Stimulated activated CD4-positive, alpha-beta T cell treated with anti-CD3 and anti-CD28 coated beads, Interleukin-15, amount 100 ng/mL, for 1 hour (primary cell): ENCODE measurements at regions not wholly inside any gene's neighbourhood (a gene's known extent, or its start where the extent isn't known, plus 50 kb on each side); places are given as distances from the start of the nearest gene placed in this dataset.
"Not testable (repeated sequence)": the region's sequence is repeated elsewhere in the genome, so short reads cannot be mapped to it uniquely, and the experiment has no call there.

ENCODE experiments used
- DNase-seq, 2 donors: peaks; one replicate each; pipeline ENCODE4 v3.0.0-alpha.2; 2020; ENCODE audit warnings: low read depth in 1 of 2, low spot score in 1 of 2

DNA sequence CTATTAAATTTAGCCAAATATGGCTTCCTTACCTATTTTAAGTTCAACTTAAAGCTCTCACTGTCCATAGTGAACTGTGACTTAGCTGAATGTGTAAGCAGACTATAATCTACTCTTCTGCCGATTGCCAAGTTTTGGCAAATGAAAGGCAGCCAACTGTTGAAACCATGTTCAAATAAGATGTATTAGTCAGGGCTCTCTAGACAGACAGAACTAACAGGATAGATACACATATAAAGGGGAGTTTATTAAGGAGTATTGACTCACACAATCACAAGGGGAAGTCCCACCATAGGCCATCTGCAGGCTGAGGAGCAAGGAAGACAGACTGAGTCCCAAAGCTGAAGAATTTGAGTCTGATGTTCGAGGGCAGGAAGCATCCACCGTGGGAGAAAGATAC is 837.7 kb upstream of the AUTS2 start:
- DNase-seq = no peak

DNA sequence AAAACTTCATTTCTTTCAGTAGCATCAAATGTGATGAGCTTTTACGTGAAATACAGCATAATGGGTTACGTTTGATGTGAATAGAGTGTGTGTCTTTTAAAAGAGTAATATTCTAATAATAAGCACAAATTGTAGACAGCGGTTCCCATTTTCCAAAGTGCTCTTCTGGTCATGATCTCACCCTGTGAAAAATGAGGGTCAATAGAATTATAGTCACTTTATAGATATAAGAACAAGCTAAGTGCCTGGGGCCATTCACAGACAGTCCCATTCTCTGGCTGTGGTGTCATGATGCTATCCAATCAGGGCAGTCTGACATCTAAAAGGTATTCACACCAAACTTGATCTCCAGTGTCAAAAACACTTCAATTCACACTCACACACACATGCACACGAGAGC is 830.8 kb upstream of the AUTS2 start:
- DNase-seq = no peak

GRCh38 chr7:68770649-68771048 is 827.6 kb upstream of the AUTS2 start:
- no peak for DNase-seq

DNA sequence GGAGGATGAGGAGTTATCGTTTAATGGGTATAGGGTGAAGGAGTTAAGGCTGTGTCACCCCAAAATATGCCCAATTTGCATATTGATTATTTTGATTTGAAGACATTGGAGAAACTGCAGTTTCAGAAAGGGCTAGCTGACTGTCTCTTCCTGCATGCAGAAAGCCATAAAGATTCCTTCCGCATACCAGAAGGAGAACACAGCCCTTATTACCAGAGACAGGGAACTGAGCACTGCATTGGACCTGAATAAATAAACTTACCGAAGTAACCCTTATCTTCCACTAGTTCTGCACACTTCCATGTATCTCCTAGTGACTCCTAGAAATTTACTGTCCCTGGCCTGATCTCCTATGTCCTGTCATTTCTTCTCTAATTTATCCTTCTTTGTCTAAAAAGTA is 821.9 kb upstream of the AUTS2 start:
- DNase-seq = no peak

DNA sequence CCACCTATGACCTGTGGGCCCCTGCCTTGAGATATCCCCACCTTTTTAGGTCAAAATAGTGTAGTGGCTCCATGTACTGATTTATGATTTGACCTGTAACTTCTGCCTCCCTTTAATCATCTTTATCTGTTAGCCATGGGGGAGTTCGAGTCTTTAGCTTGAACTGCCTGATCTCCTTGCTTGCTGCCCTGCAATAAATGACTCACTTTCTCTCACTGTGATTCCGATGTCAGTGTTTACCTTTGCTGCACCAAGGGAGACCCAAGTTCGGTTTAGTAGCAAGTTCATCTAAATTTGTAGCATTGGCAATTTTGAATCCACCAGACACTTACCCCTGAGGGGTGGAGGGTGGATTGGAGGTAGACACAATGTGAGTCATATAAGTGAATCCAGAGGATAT is 814.6 kb upstream of the AUTS2 start:
- no peak for DNase-seq

DNA sequence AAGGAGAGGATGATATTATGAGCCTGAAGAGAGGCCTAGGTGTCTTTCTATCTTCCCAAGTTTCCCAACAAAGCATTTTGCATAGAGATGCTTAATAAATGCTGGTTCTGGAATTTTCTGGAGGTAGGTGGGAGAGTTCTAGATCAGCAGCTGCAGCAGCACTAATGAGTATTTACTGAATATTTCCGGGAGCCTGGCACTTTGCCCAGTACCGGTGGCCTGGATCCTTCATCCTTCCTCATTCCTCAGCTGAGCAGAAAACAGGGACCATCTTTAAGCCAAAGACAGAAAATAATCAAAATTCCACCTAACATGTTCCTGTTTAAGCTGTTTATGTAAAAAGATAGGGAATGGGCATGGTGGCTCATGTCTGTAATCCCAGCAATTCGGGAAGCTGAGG is 813.2 kb upstream of the AUTS2 start:
- no peak for DNase-seq

DNA sequence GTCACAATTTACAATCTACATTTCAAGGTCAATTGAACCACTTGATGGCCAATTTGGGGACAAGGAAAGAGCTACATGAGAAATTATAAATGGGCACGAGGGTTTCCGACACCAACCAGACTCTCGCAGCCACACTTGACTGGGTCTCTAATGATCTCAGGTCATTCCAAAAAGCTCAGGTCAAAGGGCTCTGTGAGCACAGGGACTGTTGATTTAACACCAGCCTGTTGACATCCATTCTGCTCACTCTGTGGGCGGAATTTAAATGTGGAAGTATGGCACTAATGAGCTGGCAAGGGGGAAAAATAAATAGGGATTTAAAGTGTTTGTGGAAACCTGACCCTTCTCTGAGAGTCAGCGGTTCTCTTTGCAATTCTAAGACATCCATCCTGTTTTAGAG is 810.7 kb upstream of the AUTS2 start:
- DNase-seq = no peak

- DNase-seq = not testable (repeated sequence)
Measured at GRCh38 chr7:68788529-68788928, 809.7 kb upstream of the AUTS2 start.

GRCh38 chr7:68789597-68789996 is 808.7 kb upstream of the AUTS2 start:
- DNase-seq = no peak

- no peak for DNase-seq
Measured at GRCh38 chr7:68792351-68792750, 805.9 kb upstream of the AUTS2 start.

DNA sequence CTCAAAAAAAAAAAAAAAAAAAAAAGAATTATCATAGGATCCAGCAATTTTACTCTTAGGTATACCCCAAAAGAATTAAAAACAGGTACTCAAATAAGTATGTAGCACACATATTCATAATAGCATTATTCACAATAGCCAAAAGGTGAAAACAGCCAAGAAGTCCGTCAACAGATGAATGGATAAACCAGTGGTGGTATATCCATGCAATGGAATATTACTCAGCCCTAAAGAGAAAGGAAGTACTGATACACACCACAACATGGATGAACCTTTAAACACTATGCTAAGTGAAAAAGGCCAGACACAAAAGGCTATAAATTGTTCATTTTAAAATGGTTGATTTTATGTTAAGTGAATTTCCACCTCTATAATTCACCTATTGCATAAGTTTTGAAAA is 804.8 kb upstream of the AUTS2 start:
- no peak for DNase-seq

DNA sequence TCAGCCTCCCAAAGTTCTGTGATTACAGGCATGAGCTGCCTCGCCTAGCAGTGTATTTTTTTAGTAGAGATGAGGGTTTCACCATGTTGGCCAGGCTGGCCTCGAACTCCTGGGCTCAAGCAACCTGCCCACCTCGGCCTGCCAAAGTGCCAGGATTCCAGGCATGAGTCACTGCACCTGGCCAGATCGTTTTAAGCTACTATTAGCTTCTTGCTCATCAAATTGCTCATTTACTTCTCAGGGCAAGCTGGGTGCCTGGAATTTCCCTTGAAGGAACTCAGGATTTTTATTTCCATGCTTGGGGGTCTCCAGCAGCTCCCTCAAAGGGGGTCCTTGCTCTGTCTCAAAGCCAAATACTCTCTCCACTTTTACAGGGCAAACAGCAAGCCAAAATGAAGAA is 798.0 kb upstream of the AUTS2 start:
- no peak for DNase-seq

GRCh38 chr7:68805159-68805558 is 793.1 kb upstream of the AUTS2 start:
- no peak for DNase-seq

- no peak for DNase-seq
Measured at GRCh38 chr7:68807666-68808065, 790.6 kb upstream of the AUTS2 start.

DNA sequence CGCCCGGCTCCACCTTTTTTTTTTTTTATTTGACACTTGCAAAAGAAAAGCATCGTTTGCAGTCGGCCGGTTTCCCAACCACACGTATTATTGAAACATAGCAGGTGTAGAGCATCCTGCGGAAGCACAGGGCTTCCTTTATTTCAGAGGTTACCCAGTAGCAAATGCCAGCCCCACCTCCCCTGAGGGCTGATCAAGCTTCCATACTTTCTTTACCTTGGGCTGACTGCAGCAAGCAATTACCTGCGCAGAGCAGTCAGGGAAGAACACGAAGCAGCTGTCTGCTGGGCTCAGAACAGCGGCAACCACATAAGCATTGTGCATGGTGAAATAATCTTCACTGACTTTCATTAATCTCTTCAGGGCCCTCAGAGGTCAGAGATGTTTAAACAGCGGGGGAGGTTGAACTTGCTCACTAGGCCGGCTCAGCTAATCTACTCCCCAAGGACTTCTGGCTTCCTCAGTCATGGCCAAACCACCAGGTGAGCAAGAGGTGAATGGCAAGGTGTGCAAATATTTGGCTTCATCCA is 784.7 kb upstream of the AUTS2 start:
- DNase-seq = no peak

DNA sequence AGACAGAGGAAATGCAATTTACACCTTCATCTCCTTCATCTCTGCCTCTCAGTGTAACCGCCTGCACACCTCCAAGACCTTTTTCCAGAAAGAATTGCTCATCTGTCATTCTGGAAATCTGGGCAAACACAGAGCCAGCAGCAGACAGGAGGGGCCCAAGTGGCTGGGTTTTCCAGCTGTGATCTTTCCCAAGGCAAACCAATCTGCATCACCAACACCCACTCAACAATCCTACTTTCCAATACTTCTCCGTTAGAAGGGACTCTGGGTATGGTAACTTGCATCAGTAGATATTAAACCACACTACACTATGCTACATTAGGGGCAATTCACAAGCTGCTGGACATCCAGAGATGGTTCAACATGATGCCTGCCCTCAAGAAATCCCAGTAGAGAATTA is 781.8 kb upstream of the AUTS2 start:
- no peak for DNase-seq

DNA sequence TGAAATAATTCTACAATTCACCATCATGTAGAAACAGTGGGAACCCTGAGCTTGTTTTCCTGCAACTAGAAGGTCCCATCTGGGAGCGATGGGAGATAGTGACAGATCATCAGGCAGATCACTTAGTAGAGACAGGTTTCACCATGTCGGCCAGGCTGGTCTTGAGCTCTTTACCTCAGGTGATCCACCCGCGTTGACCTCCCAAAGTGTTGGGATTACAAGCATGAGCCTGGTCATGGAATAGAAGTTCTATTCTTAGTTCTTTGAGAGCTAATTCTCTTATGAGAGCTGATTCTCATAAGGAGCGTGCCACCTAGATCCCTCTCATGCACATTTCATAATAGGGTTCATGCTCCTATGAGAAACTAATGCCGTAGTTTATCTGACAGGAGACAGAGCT is 778.0 kb upstream of the AUTS2 start:
- no peak for DNase-seq

DNA sequence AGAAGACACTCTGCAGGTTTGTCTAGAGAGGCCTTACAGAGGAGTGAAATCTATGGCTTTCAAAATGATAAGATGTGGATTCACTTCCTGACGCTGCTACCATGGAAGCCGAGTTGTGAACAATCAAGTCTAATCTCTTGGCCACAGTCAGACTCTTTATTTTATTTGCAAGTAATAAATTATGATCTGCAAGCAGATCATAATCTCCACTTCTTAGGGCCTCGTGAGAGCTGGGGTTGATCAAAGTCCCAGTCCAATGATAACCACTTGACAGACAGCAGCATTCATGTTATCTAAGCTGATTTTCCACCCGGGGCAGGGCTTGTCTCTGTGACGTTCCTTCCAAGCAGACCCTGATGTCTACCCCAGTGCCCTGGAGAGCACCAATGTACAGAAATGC is 776.4 kb upstream of the AUTS2 start:
- DNase-seq = no peak

GRCh38 chr7:68823996-68824780 is 774.1 kb upstream of the AUTS2 start:
- DNase-seq = no peak

DNA sequence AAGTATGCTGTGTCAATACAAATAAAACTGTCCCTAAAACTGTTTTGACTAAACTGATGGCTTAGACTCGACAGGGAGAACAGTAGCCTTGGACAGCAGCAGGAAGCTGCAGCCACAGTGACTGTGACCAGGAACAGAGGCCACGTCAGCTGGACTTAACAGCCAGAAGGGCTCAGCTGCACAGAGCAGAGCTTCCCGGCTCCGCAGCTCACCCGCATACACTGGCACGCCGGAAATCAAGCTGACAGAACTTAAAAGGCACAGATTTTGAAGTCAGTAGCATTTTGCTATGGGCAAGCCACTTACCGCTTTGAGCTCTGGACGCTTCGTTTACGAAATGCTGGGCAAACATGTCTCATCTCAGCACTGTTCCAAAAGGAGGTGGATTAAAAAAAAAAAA is 769.7 kb upstream of the AUTS2 start:
- DNase-seq = no peak

- DNase-seq = no peak
Measured at GRCh38 chr7:68833422-68833821, 764.9 kb upstream of the AUTS2 start.

- DNase-seq = no peak
Measured at GRCh38 chr7:68839014-68839413, 759.3 kb upstream of the AUTS2 start.

DNA sequence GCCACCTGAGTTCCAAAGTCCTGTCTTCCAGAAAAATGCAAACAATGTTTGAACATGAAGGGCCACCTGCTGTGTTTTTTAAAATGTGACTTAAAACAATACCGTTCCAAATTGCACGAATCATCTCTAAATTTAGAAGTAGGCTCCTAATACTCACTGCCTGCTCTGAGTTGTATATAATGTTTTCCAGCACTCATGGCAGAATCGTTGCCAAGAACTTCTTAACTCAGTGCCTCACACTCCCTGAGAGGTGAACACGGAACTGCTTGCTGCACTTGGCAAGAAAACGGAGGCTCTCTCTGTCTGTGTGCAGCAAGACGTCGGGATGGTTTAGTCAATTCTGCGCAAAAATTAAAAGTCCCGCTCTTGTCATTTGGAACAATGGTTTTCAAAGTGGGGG is 757.3 kb upstream of the AUTS2 start:
- no peak for DNase-seq
